Gastroesophageal sphincter (tissue), 3 donors: ENCODE measurements at regions not wholly inside any gene's neighbourhood (a gene's known extent, or its start where the extent isn't known, plus 50 kb on each side); places are given as distances from the start of the nearest gene placed in this dataset.

Source experiments
- CTCF ChIP-seq, 4 experiments: fragments of 200-600 bp in 2 of 4; fragments of 450-650 bp in 2 of 4; sonication (generic) in 1 of 4; IDR thresholded peaks; one replicate each; pipeline ENCODE4 v1.5.1; 2017 to 2019; ENCODE audit warnings: antibody characterized with exemption in 4 of 4, mild to moderate bottlenecking in 2 of 4, moderate library complexity in 2 of 4
- POLR2A ChIP-seq, 2 donors: fragments of 450-650 bp; IDR thresholded peaks; one replicate each; pipeline ENCODE4 v1.6.1; 2017; ENCODE audit warnings: antibody characterized with exemption in 2 of 2, mild to moderate bottlenecking in 2 of 2, moderate library complexity in 1 of 2
- POLR2AphosphoS5 ChIP-seq: sonication (generic); formaldehyde crosslinking; IDR thresholded peaks from one replicate; pipeline ENCODE4 v1.6.1; 2017; ENCODE audit warnings: antibody characterized with exemption

- TF ChIP-seq POLR2A (IDR thresholded peaks at IDR 0.05) (no peak), POLR2AphosphoS5 (no peak), CTCF (IDR thresholded peaks at IDR 0.05) (no peak)
Observed at GRCh38 chr16:56108724-56109123, 82.6 kb upstream of the GNAO1 start.
